A673 (cell line): ENCODE measurements at regions not wholly inside any gene's neighbourhood (a gene's known extent, or its start where the extent isn't known, plus 50 kb on each side); places are given as distances from the start of the nearest gene placed in this dataset.

ENCODE experiments used
- EZH2 ChIP-seq: fragments of 200-600 bp; sonication (generic); IDR thresholded peaks from 2 replicates; pipeline ENCODE4 v1.6.1; 2017; ENCODE audit warnings: borderline replicate concordance, low read depth, mild to moderate bottlenecking, mixed read lengths, antibody characterized with exemption, low read length; ENCODE audit not compliant: poor library complexity, severe bottlenecking
- TF ChIP-seq, protein P1 (sequence below): fragments of 300-800, 200-600 bp; sonication (generic); conservative IDR thresholded peaks from 2 replicates; pipeline ENCODE4 v1.5.1; 2017; ENCODE audit warnings: low read depth, mild to moderate bottlenecking, antibody characterized with exemption, low read length, moderate library complexity, mixed read lengths

DNA sequence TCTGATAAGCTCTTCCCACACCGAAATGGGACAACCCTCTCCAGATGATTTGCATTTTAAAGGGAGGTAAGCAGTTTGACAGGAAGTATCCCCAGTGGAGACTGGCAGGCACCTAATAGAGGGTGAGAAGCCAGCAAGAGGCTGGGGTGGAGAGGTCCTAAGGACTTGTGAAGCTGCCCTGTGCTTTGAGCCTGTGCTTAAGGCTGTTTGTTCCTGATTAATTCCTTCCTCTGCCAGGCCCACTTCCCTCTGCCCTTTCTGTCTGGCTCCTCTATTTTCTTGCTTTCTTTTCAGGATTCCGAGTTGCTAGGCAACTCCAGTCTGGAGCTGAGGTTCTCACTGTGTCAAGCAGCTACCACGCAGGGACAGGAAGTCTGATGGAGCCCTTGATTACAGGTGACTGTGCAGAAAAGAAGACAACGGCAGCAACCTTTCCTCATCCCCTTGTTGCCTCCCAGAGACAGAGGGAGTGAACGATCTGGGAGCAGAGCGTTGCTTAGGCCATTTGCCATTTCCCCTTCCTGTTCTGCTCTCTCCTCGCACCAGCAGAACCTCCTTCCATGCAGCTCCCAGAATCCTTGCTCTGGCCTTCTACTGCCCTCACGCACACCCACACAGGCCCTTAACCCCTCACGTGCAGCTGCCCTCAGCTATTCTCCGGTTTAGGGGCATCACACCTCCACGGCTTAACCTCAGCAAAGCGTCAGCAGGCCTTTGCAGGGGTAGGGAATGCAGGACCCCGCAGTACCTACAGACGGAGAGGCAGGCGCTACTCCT, 103.6 kb upstream of the CELF4 start:
- TF ChIP-seq, protein P1, sequence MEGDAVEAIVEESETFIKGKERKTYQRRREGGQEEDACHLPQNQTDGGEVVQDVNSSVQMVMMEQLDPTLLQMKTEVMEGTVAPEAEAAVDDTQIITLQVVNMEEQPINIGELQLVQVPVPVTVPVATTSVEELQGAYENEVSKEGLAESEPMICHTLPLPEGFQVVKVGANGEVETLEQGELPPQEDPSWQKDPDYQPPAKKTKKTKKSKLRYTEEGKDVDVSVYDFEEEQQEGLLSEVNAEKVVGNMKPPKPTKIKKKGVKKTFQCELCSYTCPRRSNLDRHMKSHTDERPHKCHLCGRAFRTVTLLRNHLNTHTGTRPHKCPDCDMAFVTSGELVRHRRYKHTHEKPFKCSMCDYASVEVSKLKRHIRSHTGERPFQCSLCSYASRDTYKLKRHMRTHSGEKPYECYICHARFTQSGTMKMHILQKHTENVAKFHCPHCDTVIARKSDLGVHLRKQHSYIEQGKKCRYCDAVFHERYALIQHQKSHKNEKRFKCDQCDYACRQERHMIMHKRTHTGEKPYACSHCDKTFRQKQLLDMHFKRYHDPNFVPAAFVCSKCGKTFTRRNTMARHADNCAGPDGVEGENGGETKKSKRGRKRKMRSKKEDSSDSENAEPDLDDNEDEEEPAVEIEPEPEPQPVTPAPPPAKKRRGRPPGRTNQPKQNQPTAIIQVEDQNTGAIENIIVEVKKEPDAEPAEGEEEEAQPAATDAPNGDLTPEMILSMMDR = no peak
- no peak for TF ChIP-seq EZH2
